A549 (cell line): ENCODE measurements at regions not wholly inside any gene's neighbourhood (a gene's known extent, or its start where the extent isn't known, plus 50 kb on each side); places are given as distances from the start of the nearest gene placed in this dataset.
"Not testable (repeated sequence)": the region's sequence is repeated elsewhere in the genome, so short reads cannot be mapped to it uniquely, and the experiment has no call there.

Experiments used
- ATAC-seq, 2 experiments: fragments of 200-7000 bp in 1 of 2; fragments of >200 bp in 1 of 2; cut with Nextera tagmentation in 1 of 2; cut with Tn5 transposase in 1 of 2; 3 replicates each; pipeline versions ENCODE4 v1.8.0 to v1.9.1; 2018 to 2020; ENCODE audit warnings: mild to moderate bottlenecking in 1 of 2, moderate library complexity in 1 of 2
- CTCF ChIA-PET: fragments of 300-600 bp; sonication (Branson Sonifier 250); formaldehyde crosslinking; extraction: SDS; loops from one replicate; lab custom pipeline; 2021; ENCODE audit warnings: antibody characterized with exemption, inconsistent platforms; lab: Yijun Ruan, JAX
- POLR2A ChIA-PET: fragments of 350-600 bp; formaldehyde crosslinking; extraction: SDS; loops from one replicate; lab custom pipeline; 2021; ENCODE audit warnings: antibody characterized with exemption, inconsistent platforms; lab: Yijun Ruan, JAX
- DNase-seq, 2 experiments: peaks; one replicate each; pipeline versions ENCODE4 v3.0.0 to v3.0.0-alpha.2; 2011 to 2016; ENCODE audit warnings: low read depth in 1 of 2, low spot score in 1 of 2
- FAIRE-seq: peaks from 2 replicates; lab custom pipeline; 2011; peaks lifted over from hg19 to GRCh38; lab: Jason Lieb, UNC
- H3K27ac ChIP-seq, 2 experiments: fragments of >200 bp; sonication (Bioruptor Twin); formaldehyde crosslinking; 3 replicates each; pipeline ENCODE4 v1.5.1; 2016 to 2017
- H3K4me1 ChIP-seq: fragments of >200 bp; sonication (Bioruptor Twin); formaldehyde crosslinking; 3 replicates; pipeline ENCODE4 v1.6.1; 2016
- H3K4me2 ChIP-seq: fragments of >200 bp; sonication (Bioruptor Twin); formaldehyde crosslinking; 3 replicates; pipeline ENCODE4 v1.6.1; 2016
- H3K4me3 ChIP-seq: fragments of >200 bp; sonication (Bioruptor Twin); formaldehyde crosslinking; 3 replicates; pipeline ENCODE4 v1.5.1; 2016
- H3K9me3 ChIP-seq: fragments of >200 bp; sonication (Bioruptor Twin); formaldehyde crosslinking; 3 replicates; pipeline ENCODE4 v1.6.1; 2016
- CBX2 ChIP-seq: fragments of 200-600 bp; sonication (generic); IDR thresholded peaks from 2 replicates; pipeline ENCODE4 v1.6.1; 2016; ENCODE audit warnings: low read depth, mild to moderate bottlenecking, borderline replicate concordance
- CTCF ChIP-seq: fragments of >200 bp; sonication (Bioruptor Twin); formaldehyde crosslinking; IDR thresholded peaks from 3 replicates; pipeline ENCODE4 v1.5.1; 2016
- EP300 ChIP-seq, 2 experiments: fragments of >200 bp; sonication (Bioruptor Twin); formaldehyde crosslinking; IDR thresholded peaks; 2 replicates in 1 of 2; 3 replicates in 1 of 2; pipeline ENCODE4 v1.6.1; 2016 to 2017
- FOSB ChIP-seq: fragments of 250-450 bp; sonication (Bioruptor Pico); IDR thresholded peaks from 2 replicates; pipeline ENCODE4 v1.5.0; 2020; ENCODE audit warnings: mild to moderate bottlenecking, moderate library complexity
- FOSL2 ChIP-seq, 2 experiments: fragments of 450-650 bp in 1 of 2; fragments of >200 bp in 1 of 2; sonication (Bioruptor Twin) in 1 of 2; formaldehyde crosslinking; IDR thresholded peaks; 2 replicates each; pipeline versions ENCODE4 v1.5.0 to v1.6.1; 2016 to 2020; ENCODE audit warnings: mild to moderate bottlenecking in 1 of 2, moderate library complexity in 1 of 2
- HDAC2 ChIP-seq: fragments of 200-600 bp; sonication (generic); IDR thresholded peaks from 2 replicates; pipeline ENCODE4 v1.6.1; 2016
- JUNB ChIP-seq: fragments of >200 bp; sonication (Bioruptor Twin); formaldehyde crosslinking; IDR thresholded peaks from 2 replicates; pipeline ENCODE4 v1.6.1; 2016
- POLR2AphosphoS2 ChIP-seq: conservative IDR thresholded peaks from 2 replicates; pipeline ENCODE4 v1.6.1; 2012; ENCODE audit warnings: low read length, improper control_type of control experiment, inconsistent platforms
- RFX5 ChIP-seq: fragments of 450-650 bp; IDR thresholded peaks from 2 replicates; pipeline ENCODE4 v1.7.1; 2014; ENCODE audit warnings: antibody characterized with exemption, mild to moderate bottlenecking, moderate library complexity
- RNF2 ChIP-seq: fragments of 200-600 bp; sonication (generic); IDR thresholded peaks from 2 replicates; pipeline ENCODE4 v1.6.1; 2016; ENCODE audit warnings: low read depth, mild to moderate bottlenecking, antibody characterized with exemption, moderate library complexity, borderline replicate concordance
- SREBF2 ChIP-seq: fragments of 450-650 bp; IDR thresholded peaks from 2 replicates; pipeline ENCODE4 v1.6.1; 2014; ENCODE audit warnings: mild to moderate bottlenecking, moderate library complexity
- ZC3H11A ChIP-seq: fragments of 450-650 bp; IDR thresholded peaks from 2 replicates; pipeline ENCODE4 v1.6.1; 2014; ENCODE audit warnings: antibody characterized with exemption, mild to moderate bottlenecking
- ZSCAN20 ChIP-seq: fragments of 250-450 bp; sonication (Bioruptor Pico); IDR thresholded peaks from 2 replicates; pipeline ENCODE4 v1.8.0; 2022; ENCODE audit warnings: mild to moderate bottlenecking, moderate library complexity
- WGBS: methylation state at CpG from one replicate; pipeline ENCODE4 v1.1.6; 2017; ENCODE audit errors: missing lambda C conversion rate; 5-methylcytosine and 5-hydroxymethylcytosine counted together
- TF ChIP-seq, protein P1 (sequence below): fragments of 250-450 bp; sonication (Bioruptor Pico); IDR thresholded peaks from 2 replicates; pipeline ENCODE4 v1.5.0; 2020; ENCODE audit warnings: low read depth, mild to moderate bottlenecking, moderate library complexity

- peaks cover 8% of the 10 kb centered on the region; the same call in 2 of the 3 replicates for H3K4me1 ChIP-seq
- ATAC-seq (peak; percentile 68 to 94), DNase-seq (peak; percentile 28 to 50), FAIRE-seq (no peak)
- WGBS = 1% methylated on average over 2 of the region's 2 CpGs
- ChIA-PET POLR2A (no interaction called here), CTCF (no interaction called here)
- peak overlapping the region; percentile 86 for H3K4me2 ChIP-seq
- peak overlapping the region; percentile 39 for H3K4me3 ChIP-seq
- H3K27ac ChIP-seq = peak overlapping the region; percentile 61 to 65; a peak in 3 of 6 replicates
- TF ChIP-seq RFX5 (no peak), HDAC2 (no peak), SREBF2 (no peak), FOSL2 (IDR thresholded peaks at IDR 0.05) (no peak), FOSL2 (CRISPR knock-in tag; IDR thresholded peaks at IDR 0.05) (0 out of 2 replicates have a peak, but pooled peaks have one; percentile 24), ZSCAN20 (no peak), JUNB (no peak)
- no peaks in the 10 kb centered on the region for H3K9me3 ChIP-seq
Measured at GRCh38 chr4:59553063-59553720, 1646.9 kb upstream of the ADGRL3 start.

DNA sequence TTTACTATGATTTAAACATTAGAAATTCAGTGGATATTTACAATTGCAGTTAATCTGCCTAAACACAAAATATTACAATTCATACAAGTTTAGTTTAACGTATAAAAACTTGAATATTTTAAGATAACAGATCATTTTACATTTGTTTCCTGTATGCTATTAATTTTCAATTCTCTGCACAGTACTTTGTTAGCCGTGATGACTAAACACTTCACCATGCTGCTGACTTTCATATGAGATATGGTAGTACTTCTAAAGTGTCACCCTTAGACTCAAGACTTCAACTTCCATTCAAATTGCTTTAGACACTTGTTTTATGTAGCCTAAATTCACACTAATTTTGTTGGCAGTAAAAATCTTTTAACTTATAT lies 1646.4 kb upstream of the ADGRL3 start:
- WGBS = 5% methylated on average over 2 of the region's 2 CpGs
- POLR2A ChIA-PET = no interaction called here
- no peak for FAIRE-seq
- H3K9me3 ChIP-seq = no peaks in the 10 kb centered on the region
- peak overlapping the region; percentile 39 for H3K4me3 ChIP-seq
- ATAC-seq = peak; percentile 70 to 78; a peak in 5 of 6 replicates
- TF ChIP-seq POLR2AphosphoS2 (no peak), FOSB (no peak)
- TF ChIP-seq, all 56 proteins: peak for 0
- CTCF ChIA-PET = no interaction called here
- Histone ChIP-seq H3K4me2 (peak overlapping the region; percentile 86), H3K4me1 (peaks cover 8% of the 10 kb centered on the region; the same call in 2 of the 3 replicates), H3K27ac (peak overlapping the region; percentile 61 to 65; a peak in 2 of 6 replicates)
- peak; percentile 10 to 21 for DNase-seq

DNA sequence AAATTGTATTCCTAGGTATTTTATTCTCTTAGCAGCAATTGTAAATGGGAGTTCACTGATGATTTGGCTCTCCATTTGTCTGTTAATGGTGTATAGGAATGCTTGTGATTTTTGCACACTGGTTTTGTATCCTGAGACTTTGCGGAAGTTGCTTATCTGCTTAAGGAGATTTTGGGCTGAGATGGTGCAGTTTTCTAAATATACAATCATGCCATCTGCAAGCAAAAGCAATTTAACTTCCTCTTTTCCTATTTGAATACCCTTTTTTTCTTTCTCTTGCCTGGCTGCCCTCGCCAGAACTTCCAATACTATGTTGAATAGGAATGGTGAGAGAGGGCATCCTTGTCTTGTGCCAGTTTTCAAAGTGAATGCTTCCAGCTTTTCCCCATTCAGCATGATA lies 1643.9 kb upstream of the ADGRL3 start:
- DNase-seq, ATAC-seq, H3K27ac ChIP-seq, POLR2A ChIA-PET, H3K4me1 ChIP-seq, CTCF ChIA-PET, H3K4me3 ChIP-seq, H3K9me3 ChIP-seq, FAIRE-seq, H3K4me2 ChIP-seq: not testable (repeated sequence)
- WGBS = 69% methylated on average over 2 of the region's 2 CpGs

DNA sequence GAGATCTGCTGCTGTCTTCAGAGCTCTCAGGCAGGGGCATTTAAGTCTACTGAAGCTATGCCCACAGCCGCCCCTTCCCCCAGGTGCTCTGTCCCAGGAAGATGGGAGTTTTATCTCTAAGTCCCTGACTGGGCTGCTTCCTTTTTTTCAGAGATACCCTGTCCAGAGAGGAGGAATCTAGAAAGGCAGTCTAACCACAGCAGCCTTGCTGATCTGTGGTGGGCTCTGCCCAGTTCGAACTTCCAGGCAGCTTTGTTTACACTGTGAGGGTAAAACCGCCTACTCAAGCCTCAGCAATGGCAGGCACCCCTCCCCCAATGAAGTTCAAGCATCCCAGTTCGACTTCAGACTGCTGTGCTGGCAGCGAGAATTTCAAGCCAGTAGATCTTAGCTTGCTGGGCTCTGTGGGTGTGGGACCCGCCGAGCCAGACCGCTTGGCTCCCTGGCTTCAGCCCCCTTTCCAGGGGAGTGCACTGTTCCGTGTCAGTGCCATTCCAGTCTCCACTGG lies 1639.9 kb upstream of the ADGRL3 start:
- not testable (repeated sequence) for DNase-seq, ATAC-seq
- 49% methylated on average over 5 of the region's 9 CpGs for WGBS

DNA sequence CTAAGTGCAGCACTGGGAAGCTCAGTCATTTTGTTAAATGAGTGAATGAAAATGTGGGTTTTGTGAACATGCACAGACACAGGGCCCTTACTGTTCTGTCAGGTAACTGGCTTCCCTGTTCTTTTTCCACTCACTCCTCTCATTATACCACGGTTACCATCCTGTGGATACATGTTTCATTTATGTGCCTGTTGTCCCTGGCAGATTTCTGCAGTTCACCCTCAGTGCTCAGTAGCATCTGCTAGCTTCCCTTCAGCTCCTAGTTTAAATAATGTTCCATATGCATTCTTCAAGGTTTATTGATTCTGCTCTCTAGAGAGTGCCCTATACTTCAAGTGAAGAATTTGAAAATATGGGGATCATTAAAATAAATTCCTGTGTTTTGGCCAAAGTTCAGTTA lies 1634.3 kb upstream of the ADGRL3 start:
- ChIA-PET POLR2A (no interaction called here), CTCF (interaction anchor here (0.6 kb wide), 1 partner anchor 18 kb away, joined by 4 read pairs; no protein-coding TSS in a partner anchor)
- Histone ChIP-seq H3K4me2 (no peak overlapping the region), H3K27ac (no peak overlapping the region), H3K4me1 (no peaks in the 10 kb centered on the region), H3K4me3 (no peak overlapping the region), H3K9me3 (no peaks in the 10 kb centered on the region)
- ATAC-seq (no peak), FAIRE-seq (no peak), DNase-seq (no peak)
- TF ChIP-seq, protein P1, sequence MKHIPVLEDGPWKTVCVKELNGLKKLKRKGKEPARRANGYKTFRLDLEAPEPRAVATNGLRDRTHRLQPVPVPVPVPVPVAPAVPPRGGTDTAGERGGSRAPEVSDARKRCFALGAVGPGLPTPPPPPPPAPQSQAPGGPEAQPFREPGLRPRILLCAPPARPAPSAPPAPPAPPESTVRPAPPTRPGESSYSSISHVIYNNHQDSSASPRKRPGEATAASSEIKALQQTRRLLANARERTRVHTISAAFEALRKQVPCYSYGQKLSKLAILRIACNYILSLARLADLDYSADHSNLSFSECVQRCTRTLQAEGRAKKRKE (CRISPR knock-in tag) = no peak
- TF ChIP-seq CBX2 (no peak), RNF2 (no peak), FOSB (no peak), CTCF (no peak), EP300 (IDR thresholded peaks at IDR 0.05) (no peak), ZC3H11A (no peak)
- WGBS = 6% methylated on average over 1 of the region's 1 CpG

More for the DNA sequence above, 1639.9 kb upstream of the ADGRL3 start:
- H3K4me1 ChIP-seq, H3K9me3 ChIP-seq, H3K4me3 ChIP-seq, H3K4me2 ChIP-seq, CTCF ChIA-PET, H3K27ac ChIP-seq, FAIRE-seq, POLR2A ChIA-PET: not testable (repeated sequence)
